RCC 7860 (cell line): ENCODE measurements at regions not wholly inside any gene's neighbourhood (a gene's known extent, or its start where the extent isn't known, plus 50 kb on each side); places are given as distances from the start of the nearest gene placed in this dataset.

Experiments
- DNase-seq: peaks from one replicate; pipeline ENCODE4 v3.0.0-alpha.2; 2015; ENCODE audit warnings: low spot score
- FAIRE-seq: peaks from 2 replicates; lab custom pipeline; 2012; peaks lifted over from hg19 to GRCh38; lab: Jason Lieb, UNC

DNA sequence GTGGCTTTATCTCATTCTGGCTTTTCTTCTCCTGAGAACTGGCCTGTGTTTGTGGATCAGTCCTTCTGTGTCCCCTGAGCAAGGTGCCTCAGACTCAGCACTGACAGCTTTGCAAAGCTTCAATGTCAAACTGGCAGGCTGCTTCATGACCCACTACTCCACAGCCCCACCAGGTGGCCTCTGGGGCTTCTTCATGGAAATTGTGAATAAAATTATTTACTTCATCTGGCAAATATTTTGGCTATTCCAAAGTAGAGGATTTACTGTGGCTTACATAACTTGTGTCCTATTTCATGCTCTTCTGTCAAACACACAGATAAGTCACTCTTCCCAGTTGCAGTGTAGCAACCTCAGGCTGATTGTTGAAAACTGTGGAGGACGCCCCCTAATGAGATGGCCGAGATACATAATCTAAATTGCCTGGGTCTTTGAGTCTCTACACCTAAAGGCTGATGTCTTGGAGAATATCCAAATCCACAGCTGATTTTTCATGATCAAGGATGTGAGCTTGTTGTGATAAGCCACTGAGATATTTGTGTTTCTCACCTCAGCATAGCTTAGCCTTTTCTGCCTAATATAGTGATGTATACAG, 721.9 kb upstream of the SLC10A2 start:
- DNase-seq (no peak), FAIRE-seq (no peak)

- DNase-seq (no peak), FAIRE-seq (no peak)
Observed at GRCh38 chr13:103772576-103772975, 706.4 kb upstream of the SLC10A2 start.

DNA sequence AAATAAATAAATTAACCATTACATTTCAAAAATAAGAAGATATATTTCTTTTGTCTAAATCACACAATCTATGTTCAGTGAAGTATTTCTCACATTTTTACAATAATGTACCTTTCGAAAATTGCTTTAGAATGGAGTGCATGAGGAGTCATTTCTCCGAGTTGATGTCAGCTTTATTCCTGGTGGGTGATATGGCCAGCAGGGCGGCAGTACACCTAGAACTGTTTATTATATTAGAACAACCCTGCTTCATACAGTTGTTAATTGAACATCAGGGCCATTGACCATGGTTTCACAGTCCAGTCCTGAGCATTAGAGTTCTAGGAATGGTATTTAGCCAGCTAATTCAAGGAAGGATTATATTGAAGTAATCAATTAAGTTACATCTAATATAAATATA, 696.3 kb upstream of the SLC10A2 start:
- DNase-seq: no peak
- FAIRE-seq: no peak

DNA sequence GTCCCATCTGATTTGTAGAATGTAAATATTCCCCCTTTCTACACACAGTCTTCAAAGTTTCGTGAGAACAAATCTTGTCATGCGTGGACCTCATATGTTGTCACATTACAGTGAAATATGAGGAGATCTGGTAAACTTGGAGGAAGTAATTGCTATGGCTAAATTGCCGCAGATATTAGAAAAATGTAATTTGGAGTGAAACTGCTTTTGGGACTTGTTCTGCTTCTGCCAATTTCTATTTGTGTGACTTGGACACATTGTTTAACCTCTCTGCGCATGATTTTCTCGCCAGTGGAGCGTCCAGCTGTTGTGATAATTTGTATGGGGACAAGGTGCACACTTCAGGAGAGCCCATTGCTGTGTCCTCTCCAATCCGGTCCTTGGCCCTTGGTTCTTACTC, 693.1 kb upstream of the SLC10A2 start:
- DNase-seq: no peak
- no peak for FAIRE-seq

- FAIRE-seq: no peak
- no peak for DNase-seq
Observed at GRCh38 chr13:103758222-103758621, 692.0 kb upstream of the SLC10A2 start.

DNA sequence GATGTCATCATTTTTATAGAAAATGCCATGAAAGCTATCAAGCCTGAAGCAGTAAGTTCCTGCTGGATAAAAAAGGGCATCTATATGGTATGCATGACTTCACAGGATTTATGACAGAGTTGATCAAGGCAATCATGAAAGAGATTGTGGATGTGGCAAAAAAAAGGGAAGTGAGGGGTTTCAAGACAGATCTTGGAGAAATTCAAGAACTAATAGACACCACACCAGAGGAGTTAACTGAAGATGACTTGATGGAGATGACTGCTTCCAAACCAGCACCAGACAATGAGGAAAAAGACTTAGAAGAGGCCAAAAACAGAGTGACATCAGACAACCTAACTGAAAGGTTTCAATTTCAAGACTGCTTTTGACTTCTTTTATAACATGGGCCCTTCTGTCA, 691.1 kb upstream of the SLC10A2 start:
- FAIRE-seq (no peak), DNase-seq (no peak)

GRCh38 chr13:103754783-103755182, 688.6 kb upstream of the SLC10A2 start:
- no peak for FAIRE-seq
- no peak for DNase-seq

DNA sequence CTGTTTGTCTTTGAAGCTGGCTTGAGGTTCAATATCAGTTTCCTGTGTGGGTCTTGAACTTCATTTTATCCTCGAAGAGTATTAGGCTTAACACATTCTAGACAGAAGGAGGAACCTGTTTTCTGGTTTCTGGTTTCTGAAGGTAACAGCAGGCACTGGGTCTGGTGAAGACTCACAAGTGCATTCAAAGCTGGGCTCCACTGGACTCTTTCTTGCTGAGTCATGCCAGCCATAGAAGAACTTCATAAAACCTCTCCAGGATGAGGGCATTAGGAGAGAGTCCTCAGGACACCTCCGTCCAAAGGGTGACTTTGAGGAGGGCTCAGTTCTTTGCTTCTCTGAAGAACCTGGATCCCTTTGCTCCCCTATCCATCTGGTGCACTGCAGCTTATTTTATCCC, 668.6 kb upstream of the SLC10A2 start:
- FAIRE-seq (no peak), DNase-seq (no peak)

GRCh38 chr13:103731959-103732358, 665.7 kb upstream of the SLC10A2 start:
- no peak for DNase-seq
- no peak for FAIRE-seq

GRCh38 chr13:103730407-103730806, 664.2 kb upstream of the SLC10A2 start:
- DNase-seq (no peak), FAIRE-seq (no peak)

- DNase-seq (no peak), FAIRE-seq (no peak)
Observed at GRCh38 chr13:103726808-103727207, 660.6 kb upstream of the SLC10A2 start.

DNA sequence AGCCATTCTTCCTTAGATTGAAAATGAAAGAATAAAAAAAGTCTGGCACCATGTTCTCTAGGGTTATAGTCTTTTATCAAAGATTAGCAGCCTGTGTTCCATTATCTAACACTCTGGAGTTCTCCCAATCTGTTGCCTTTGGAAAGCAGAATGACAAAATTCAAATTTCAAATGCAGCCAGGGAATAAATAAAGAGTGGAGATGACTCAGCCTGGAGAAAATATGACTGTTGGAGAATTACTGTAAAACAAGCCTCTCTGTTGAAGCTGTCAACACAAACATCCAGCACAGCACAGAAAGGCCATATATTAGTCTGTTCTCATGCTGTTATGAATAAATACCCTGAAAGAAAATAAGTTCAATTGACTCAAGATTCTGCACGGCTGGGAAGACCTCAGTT, 650.5 kb upstream of the SLC10A2 start:
- no peak for FAIRE-seq
- no peak for DNase-seq

DNA sequence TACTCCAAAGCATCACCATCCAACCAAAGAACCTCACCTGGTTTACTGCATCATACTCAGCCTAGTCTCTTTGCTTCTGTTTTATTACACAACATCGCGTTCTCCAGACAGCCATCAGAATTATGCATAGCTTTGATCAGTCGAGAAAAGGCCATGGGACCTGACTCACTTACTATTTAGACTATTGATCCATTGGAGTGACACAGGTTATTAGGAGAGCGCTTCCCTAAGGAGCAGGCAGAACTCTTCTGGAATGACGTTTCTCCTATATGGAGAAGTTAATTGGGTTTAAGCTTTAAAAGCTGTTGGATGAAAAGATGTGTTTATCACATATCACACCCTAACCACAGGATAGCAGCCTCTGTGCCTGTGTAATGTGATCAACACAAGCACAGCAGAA, 649.1 kb upstream of the SLC10A2 start:
- no peak for FAIRE-seq

DNA sequence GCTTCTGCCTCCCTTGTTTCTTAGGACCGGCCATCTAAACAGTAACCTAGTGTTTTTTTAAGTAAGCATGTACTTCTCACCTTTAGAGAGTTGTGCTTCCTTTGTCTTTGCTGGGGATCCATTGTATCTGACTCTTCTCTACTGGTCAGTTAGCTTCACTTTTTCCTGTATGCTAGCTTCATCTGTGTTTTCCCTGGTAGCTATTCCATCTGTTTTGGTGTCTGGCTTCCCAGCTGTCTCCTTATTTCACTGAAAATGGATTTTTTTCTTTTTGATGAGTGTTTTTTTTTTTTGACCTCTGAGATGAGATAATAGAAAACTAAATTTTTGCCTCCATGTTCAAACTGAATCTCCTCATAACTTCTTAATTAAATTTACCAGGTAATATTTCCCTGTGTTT, 637.0 kb upstream of the SLC10A2 start:
- FAIRE-seq (no peak), DNase-seq (no peak)

More for the DNA sequence above, 649.1 kb upstream of the SLC10A2 start:
- DNase-seq: no peak

GRCh38 chr13:103698000-103698399, 631.8 kb upstream of the SLC10A2 start:
- FAIRE-seq (no peak), DNase-seq (no peak)

- DNase-seq (no peak), FAIRE-seq (no peak)
Observed at GRCh38 chr13:103695320-103695719, 629.1 kb upstream of the SLC10A2 start.

GRCh38 chr13:103694471-103694870, 628.3 kb upstream of the SLC10A2 start:
- DNase-seq: no peak
- no peak for FAIRE-seq

GRCh38 chr13:103694033-103694432, 627.8 kb upstream of the SLC10A2 start:
- no peak for FAIRE-seq
- DNase-seq: no peak

GRCh38 chr13:103692442-103692841, 626.2 kb upstream of the SLC10A2 start:
- DNase-seq (no peak), FAIRE-seq (no peak)

- no peak for DNase-seq
- no peak for FAIRE-seq
Observed at GRCh38 chr13:103676329-103676728, 610.1 kb upstream of the SLC10A2 start.

- DNase-seq: no peak
- FAIRE-seq: no peak
Observed at GRCh38 chr13:103671547-103671946, 605.3 kb upstream of the SLC10A2 start.

- FAIRE-seq (no peak), DNase-seq (no peak)
Observed at GRCh38 chr13:103663996-103664395, 597.8 kb upstream of the SLC10A2 start.

GRCh38 chr13:103656311-103656710, 590.1 kb upstream of the SLC10A2 start:
- no peak for DNase-seq
- FAIRE-seq: no peak
